WTC11 (cell line): ENCODE measurements at regions not wholly inside any gene's neighbourhood (a gene's known extent, or its start where the extent isn't known, plus 50 kb on each side); places are given as distances from the start of the nearest gene placed in this dataset.

ENCODE experiments used
- ATAC-seq: fragments of 200-7000 bp; cut with Tn5 transposase; 2 replicates; pipeline ENCODE4 v1.10.0; 2021; ENCODE audit warnings: mild to moderate bottlenecking, moderate library complexity
- CTCF ChIA-PET: fragments of 300-600 bp; sonication (Branson Sonifier 250); formaldehyde crosslinking; loops from one replicate; lab custom pipeline; 2021; ENCODE audit warnings: antibody characterized with exemption; lab: Charles Lee
- POLR2A ChIA-PET: fragments of 350-600 bp; sonication (Branson Sonifier 250); formaldehyde crosslinking; loops from one replicate; lab custom pipeline; 2021; ENCODE audit warnings: antibody characterized with exemption; lab: Charles Lee
- DNase-seq: peaks from one replicate; pipeline ENCODE4 v3.0.0; 2021; ENCODE audit warnings: low spot score
- H3K27ac Mint-ChIP-seq: 2 replicates; pipeline ENCODE4 v1.8.0; 2021; ENCODE audit warnings: mixed read lengths
- H3K27me3 Mint-ChIP-seq: 2 replicates; pipeline ENCODE4 v1.8.0; 2021; ENCODE audit warnings: low read depth, mild to moderate bottlenecking, moderate library complexity, mixed read lengths
- H3K36me3 Mint-ChIP-seq: 2 replicates; pipeline ENCODE4 v1.8.0; 2021; ENCODE audit warnings: mixed read lengths
- H3K4me1 Mint-ChIP-seq: 2 replicates; pipeline ENCODE4 v1.8.0; 2022; ENCODE audit warnings: mixed read lengths
- H3K4me3 Mint-ChIP-seq: 2 replicates; pipeline ENCODE4 v1.8.0; 2021; ENCODE audit warnings: mild to moderate bottlenecking, moderate library complexity, mixed read lengths
- H3K9me3 Mint-ChIP-seq: 2 replicates; pipeline ENCODE4 v1.8.0; 2021; ENCODE audit warnings: mixed read lengths
- CTCF ChIP-seq: fragments of 200-600 bp; IDR thresholded peaks from 2 replicates; pipeline ENCODE4 v1.8.0; 2022; ENCODE audit warnings: antibody characterized with exemption
- EMX1 ChIP-seq: fragments of 250-450 bp; sonication (Bioruptor Pico); IDR thresholded peaks from 2 replicates; pipeline ENCODE4 v1.8.0; 2021; ENCODE audit warnings: mild to moderate bottlenecking
- FOXK1 ChIP-seq: sonication (generic); formaldehyde crosslinking; IDR thresholded peaks from 2 replicates; pipeline ENCODE4 v1.8.0; 2022; ENCODE audit warnings: mild to moderate bottlenecking, moderate library complexity, missing genetic modification reagents
- FOXP1 ChIP-seq: sonication (generic); formaldehyde crosslinking; IDR thresholded peaks from 2 replicates; pipeline ENCODE4 v1.8.0; 2022; ENCODE audit warnings: missing genetic modification reagents, mild to moderate bottlenecking, moderate library complexity, borderline replicate concordance
- GRHL2 ChIP-seq: fragments of 250-450 bp; sonication (Bioruptor Pico); IDR thresholded peaks from 2 replicates; pipeline ENCODE4 v1.8.0; 2022; ENCODE audit warnings: mild to moderate bottlenecking, moderate library complexity; ENCODE audit not compliant: insufficient replicate concordance, severe bottlenecking
- JAZF1 ChIP-seq: fragments of 250-450 bp; sonication (Bioruptor Pico); IDR thresholded peaks from 2 replicates; pipeline ENCODE4 v1.9.0; 2021; ENCODE audit warnings: moderate library complexity, mild to moderate bottlenecking, inconsistent platforms
- MYBL2 ChIP-seq: sonication (generic); formaldehyde crosslinking; IDR thresholded peaks from 2 replicates; pipeline ENCODE4 v1.8.1; 2023; ENCODE audit warnings: mild to moderate bottlenecking, moderate library complexity, missing genetic modification reagents
- NFE2L1 ChIP-seq: sonication (generic); formaldehyde crosslinking; IDR thresholded peaks from 2 replicates; pipeline ENCODE4 v1.8.1; 2023; ENCODE audit warnings: missing genetic modification reagents
- PRRX2 ChIP-seq: fragments of 250-450 bp; sonication (Bioruptor Pico); IDR thresholded peaks from 2 replicates; pipeline ENCODE4 v1.8.0; 2021; ENCODE audit warnings: mild to moderate bottlenecking
- RELA ChIP-seq: sonication (generic); formaldehyde crosslinking; IDR thresholded peaks from 2 replicates; pipeline ENCODE4 v1.8.1; 2022; ENCODE audit warnings: missing genetic modification reagents, mild to moderate bottlenecking, borderline replicate concordance
- ZNF121 ChIP-seq: sonication (generic); formaldehyde crosslinking; IDR thresholded peaks from 2 replicates; pipeline ENCODE4 v1.8.0; 2023; ENCODE audit warnings: missing genetic modification reagents
- ZNF138 ChIP-seq: sonication (generic); formaldehyde crosslinking; conservative IDR thresholded peaks from 2 replicates; pipeline ENCODE4 v1.8.1; 2022; ENCODE audit warnings: mild to moderate bottlenecking, moderate library complexity, missing genetic modification reagents
- ZNF396 ChIP-seq: fragments of 250-450 bp; sonication (Bioruptor Pico); IDR thresholded peaks from 2 replicates; pipeline ENCODE4 v1.8.0; 2021; ENCODE audit warnings: mild to moderate bottlenecking, moderate library complexity, borderline replicate concordance
- TF ChIP-seq, protein P1 (sequence below): sonication (generic); formaldehyde crosslinking; IDR thresholded peaks from 2 replicates; pipeline ENCODE4 v1.8.1; 2023; ENCODE audit warnings: mild to moderate bottlenecking, missing genetic modification reagents, borderline replicate concordance
- TF ChIP-seq, protein P2 (sequence below): sonication (generic); formaldehyde crosslinking; IDR thresholded peaks from 2 replicates; pipeline ENCODE4 v1.8.0; 2022; ENCODE audit warnings: mild to moderate bottlenecking, missing genetic modification reagents
- TF ChIP-seq, protein P3 (sequence below): sonication (generic); formaldehyde crosslinking; conservative IDR thresholded peaks from 2 replicates; pipeline ENCODE4 v1.8.1; 2023; ENCODE audit warnings: mild to moderate bottlenecking, low read depth, missing genetic modification reagents, moderate library complexity
- TF ChIP-seq, protein P4 (sequence below): fragments of 250-450 bp; sonication (Bioruptor Pico); IDR thresholded peaks from 2 replicates; pipeline ENCODE4 v2.1.2; 2022; ENCODE audit warnings: mild to moderate bottlenecking, moderate library complexity
- TF ChIP-seq, protein P5 (sequence below): sonication (generic); formaldehyde crosslinking; IDR thresholded peaks from 2 replicates; pipeline ENCODE4 v1.8.0; 2023; ENCODE audit warnings: missing genetic modification reagents, mild to moderate bottlenecking, borderline replicate concordance

GRCh38 chr2:147247749-147248148 is 597.1 kb upstream of the ACVR2A start (continued):
- TF ChIP-seq, protein P1, sequence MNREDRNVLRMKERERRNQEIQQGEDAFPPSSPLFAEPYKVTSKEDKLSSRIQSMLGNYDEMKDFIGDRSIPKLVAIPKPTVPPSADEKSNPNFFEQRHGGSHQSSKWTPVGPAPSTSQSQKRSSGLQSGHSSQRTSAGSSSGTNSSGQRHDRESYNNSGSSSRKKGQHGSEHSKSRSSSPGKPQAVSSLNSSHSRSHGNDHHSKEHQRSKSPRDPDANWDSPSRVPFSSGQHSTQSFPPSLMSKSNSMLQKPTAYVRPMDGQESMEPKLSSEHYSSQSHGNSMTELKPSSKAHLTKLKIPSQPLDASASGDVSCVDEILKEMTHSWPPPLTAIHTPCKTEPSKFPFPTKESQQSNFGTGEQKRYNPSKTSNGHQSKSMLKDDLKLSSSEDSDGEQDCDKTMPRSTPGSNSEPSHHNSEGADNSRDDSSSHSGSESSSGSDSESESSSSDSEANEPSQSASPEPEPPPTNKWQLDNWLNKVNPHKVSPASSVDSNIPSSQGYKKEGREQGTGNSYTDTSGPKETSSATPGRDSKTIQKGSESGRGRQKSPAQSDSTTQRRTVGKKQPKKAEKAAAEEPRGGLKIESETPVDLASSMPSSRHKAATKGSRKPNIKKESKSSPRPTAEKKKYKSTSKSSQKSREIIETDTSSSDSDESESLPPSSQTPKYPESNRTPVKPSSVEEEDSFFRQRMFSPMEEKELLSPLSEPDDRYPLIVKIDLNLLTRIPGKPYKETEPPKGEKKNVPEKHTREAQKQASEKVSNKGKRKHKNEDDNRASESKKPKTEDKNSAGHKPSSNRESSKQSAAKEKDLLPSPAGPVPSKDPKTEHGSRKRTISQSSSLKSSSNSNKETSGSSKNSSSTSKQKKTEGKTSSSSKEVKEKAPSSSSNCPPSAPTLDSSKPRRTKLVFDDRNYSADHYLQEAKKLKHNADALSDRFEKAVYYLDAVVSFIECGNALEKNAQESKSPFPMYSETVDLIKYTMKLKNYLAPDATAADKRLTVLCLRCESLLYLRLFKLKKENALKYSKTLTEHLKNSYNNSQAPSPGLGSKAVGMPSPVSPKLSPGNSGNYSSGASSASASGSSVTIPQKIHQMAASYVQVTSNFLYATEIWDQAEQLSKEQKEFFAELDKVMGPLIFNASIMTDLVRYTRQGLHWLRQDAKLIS (CRISPR knock-in tag): no peak
- TF ChIP-seq NFE2L1 (CRISPR knock-in tag): no peak
- no peak for TF ChIP-seq ZNF138 (CRISPR knock-in tag)
- TF ChIP-seq FOXP1: no peak
- TF ChIP-seq, all 79 proteins: peak for 0

- CTCF ChIA-PET: no interaction called here
- no peaks in the 10 kb centered on the region for H3K36me3 Mint-ChIP-seq
- H3K4me1 Mint-ChIP-seq: no peaks in the 10 kb centered on the region
- no peak overlapping the region for H3K4me3 Mint-ChIP-seq
- H3K9me3 Mint-ChIP-seq: peaks cover 4% of the 10 kb centered on the region; the same call in 1 of the 2 replicates
- DNase-seq: no peak
- TF ChIP-seq MYBL2 (CRISPR knock-in tag): no peak
- no peak for TF ChIP-seq FOXK1
- no peak for TF ChIP-seq ZNF396 (CRISPR knock-in tag)
- TF ChIP-seq RELA: no peak
- H3K27me3 Mint-ChIP-seq: no peaks in the 10 kb centered on the region
- no peak overlapping the region for H3K27ac Mint-ChIP-seq
- ATAC-seq: no peak
- POLR2A ChIA-PET: no interaction called here
These were observed 602.4 kb upstream of the ACVR2A start for GRCh38 chr2:147242445-147242844.

DNA sequence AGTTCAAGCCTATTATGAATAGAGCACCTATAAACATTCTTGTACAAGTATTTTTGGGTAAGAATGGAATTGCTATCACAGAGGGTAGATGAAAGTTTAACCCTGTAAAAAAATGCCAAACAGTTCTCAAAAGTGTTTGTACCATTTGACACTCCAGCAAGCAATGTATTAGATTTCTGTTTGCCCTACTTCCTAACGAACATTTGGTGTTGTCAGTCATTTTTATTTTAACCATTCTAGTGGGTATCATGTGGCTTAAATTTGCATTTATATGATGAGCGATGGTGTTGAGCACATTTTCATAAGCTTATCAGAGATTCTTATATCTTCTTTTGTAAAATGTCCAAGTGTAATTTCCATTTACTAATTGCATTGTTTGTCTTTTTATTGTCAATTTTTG is 608.2 kb upstream of the ACVR2A start:
- Mint-ChIP-seq H3K4me3 (no peak overlapping the region), H3K9me3 (peaks cover 4% of the 10 kb centered on the region; the same call in 1 of the 2 replicates), H3K36me3 (no peaks in the 10 kb centered on the region), H3K27me3 (no peaks in the 10 kb centered on the region), H3K27ac (no peak overlapping the region), H3K4me1 (no peaks in the 10 kb centered on the region)
- ChIA-PET CTCF (no interaction called here), POLR2A (no interaction called here)
- no peak for ATAC-seq
- DNase-seq: no peak
- TF ChIP-seq ZNF121 (CRISPR knock-in tag) (no peak), RELA (no peak), FOXK1 (no peak), GRHL2 (CRISPR knock-in tag) (no peak), ZNF396 (CRISPR knock-in tag) (no peak), PRRX2 (CRISPR knock-in tag) (no peak), NFE2L1 (CRISPR knock-in tag) (no peak), JAZF1 (CRISPR knock-in tag) (no peak), EMX1 (no peak), CTCF (no peak), FOXP1 (no peak)
- TF ChIP-seq, protein P2, sequence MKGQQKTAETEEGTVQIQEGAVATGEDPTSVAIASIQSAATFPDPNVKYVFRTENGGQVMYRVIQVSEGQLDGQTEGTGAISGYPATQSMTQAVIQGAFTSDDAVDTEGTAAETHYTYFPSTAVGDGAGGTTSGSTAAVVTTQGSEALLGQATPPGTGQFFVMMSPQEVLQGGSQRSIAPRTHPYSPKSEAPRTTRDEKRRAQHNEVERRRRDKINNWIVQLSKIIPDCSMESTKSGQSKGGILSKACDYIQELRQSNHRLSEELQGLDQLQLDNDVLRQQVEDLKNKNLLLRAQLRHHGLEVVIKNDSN (CRISPR knock-in tag): no peak
- TF ChIP-seq, protein P3, sequence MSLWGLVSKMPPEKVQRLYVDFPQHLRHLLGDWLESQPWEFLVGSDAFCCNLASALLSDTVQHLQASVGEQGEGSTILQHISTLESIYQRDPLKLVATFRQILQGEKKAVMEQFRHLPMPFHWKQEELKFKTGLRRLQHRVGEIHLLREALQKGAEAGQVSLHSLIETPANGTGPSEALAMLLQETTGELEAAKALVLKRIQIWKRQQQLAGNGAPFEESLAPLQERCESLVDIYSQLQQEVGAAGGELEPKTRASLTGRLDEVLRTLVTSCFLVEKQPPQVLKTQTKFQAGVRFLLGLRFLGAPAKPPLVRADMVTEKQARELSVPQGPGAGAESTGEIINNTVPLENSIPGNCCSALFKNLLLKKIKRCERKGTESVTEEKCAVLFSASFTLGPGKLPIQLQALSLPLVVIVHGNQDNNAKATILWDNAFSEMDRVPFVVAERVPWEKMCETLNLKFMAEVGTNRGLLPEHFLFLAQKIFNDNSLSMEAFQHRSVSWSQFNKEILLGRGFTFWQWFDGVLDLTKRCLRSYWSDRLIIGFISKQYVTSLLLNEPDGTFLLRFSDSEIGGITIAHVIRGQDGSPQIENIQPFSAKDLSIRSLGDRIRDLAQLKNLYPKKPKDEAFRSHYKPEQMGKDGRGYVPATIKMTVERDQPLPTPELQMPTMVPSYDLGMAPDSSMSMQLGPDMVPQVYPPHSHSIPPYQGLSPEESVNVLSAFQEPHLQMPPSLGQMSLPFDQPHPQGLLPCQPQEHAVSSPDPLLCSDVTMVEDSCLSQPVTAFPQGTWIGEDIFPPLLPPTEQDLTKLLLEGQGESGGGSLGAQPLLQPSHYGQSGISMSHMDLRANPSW (CRISPR knock-in tag): no peak
- TF ChIP-seq, protein P4, sequence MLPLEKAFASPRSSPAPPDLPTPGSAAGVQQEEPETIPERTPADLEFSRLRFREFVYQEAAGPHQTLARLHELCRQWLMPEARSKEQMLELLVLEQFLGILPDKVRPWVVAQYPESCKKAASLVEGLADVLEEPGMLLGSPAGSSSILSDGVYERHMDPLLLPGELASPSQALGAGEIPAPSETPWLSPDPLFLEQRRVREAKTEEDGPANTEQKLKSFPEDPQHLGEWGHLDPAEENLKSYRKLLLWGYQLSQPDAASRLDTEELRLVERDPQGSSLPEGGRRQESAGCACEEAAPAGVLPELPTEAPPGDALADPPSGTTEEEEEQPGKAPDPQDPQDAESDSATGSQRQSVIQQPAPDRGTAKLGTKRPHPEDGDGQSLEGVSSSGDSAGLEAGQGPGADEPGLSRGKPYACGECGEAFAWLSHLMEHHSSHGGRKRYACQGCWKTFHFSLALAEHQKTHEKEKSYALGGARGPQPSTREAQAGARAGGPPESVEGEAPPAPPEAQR (CRISPR knock-in tag): no peak
- TF ChIP-seq, protein P5, sequence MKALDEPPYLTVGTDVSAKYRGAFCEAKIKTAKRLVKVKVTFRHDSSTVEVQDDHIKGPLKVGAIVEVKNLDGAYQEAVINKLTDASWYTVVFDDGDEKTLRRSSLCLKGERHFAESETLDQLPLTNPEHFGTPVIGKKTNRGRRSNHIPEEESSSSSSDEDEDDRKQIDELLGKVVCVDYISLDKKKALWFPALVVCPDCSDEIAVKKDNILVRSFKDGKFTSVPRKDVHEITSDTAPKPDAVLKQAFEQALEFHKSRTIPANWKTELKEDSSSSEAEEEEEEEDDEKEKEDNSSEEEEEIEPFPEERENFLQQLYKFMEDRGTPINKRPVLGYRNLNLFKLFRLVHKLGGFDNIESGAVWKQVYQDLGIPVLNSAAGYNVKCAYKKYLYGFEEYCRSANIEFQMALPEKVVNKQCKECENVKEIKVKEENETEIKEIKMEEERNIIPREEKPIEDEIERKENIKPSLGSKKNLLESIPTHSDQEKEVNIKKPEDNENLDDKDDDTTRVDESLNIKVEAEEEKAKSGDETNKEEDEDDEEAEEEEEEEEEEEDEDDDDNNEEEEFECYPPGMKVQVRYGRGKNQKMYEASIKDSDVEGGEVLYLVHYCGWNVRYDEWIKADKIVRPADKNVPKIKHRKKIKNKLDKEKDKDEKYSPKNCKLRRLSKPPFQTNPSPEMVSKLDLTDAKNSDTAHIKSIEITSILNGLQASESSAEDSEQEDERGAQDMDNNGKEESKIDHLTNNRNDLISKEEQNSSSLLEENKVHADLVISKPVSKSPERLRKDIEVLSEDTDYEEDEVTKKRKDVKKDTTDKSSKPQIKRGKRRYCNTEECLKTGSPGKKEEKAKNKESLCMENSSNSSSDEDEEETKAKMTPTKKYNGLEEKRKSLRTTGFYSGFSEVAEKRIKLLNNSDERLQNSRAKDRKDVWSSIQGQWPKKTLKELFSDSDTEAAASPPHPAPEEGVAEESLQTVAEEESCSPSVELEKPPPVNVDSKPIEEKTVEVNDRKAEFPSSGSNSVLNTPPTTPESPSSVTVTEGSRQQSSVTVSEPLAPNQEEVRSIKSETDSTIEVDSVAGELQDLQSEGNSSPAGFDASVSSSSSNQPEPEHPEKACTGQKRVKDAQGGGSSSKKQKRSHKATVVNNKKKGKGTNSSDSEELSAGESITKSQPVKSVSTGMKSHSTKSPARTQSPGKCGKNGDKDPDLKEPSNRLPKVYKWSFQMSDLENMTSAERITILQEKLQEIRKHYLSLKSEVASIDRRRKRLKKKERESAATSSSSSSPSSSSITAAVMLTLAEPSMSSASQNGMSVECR: no peak
